HG02678 (cell line): ENCODE measurements at regions not wholly inside any gene's neighbourhood (a gene's known extent, or its start where the extent isn't known, plus 50 kb on each side); places are given as distances from the start of the nearest gene placed in this dataset.
"Not testable (repeated sequence)": the region's sequence is repeated elsewhere in the genome, so short reads cannot be mapped to it uniquely, and the experiment has no call there.

Experiments
- ATAC-seq: cut with Tn5 transposase; IDR thresholded peaks from one replicate; pipeline ENCODE4 v1.9.1; 2021; ENCODE audit warnings: mild to moderate bottlenecking, moderate library complexity; ENCODE audit not compliant: unreplicated experiment

DNA sequence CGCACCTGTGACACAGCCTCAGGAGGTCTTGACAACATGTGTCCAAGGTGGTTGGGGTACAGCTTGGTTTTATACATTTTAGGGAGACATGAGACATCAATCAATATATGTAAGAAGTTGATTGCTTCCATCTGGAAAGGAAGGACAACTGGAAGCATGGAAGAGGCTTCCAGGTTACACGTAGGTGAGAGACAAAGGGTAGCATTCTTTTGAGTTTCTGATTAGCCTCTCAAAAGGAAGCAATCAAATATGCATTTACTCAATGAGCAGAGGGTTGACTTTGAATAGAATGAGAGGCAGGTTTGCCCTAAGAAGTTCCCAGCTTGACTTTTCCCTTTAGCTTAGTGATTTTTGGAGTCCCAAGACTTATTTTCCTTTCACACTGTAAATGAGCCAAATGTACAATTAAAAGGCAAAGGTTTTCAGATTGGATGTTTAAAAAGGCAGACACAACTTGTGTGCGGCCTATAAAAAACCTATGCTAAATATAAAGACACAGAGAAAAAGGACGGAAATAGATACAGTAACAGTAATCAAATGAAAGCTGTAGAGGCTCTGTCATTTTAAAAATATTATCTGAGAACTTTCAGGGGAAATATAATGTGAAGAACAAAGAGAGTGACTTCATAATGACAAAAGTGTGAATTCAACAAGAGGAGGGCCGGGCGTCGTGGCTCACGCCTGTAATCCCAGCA, 65.7 kb upstream of the LANCL2 start:
- no peak for ATAC-seq

DNA sequence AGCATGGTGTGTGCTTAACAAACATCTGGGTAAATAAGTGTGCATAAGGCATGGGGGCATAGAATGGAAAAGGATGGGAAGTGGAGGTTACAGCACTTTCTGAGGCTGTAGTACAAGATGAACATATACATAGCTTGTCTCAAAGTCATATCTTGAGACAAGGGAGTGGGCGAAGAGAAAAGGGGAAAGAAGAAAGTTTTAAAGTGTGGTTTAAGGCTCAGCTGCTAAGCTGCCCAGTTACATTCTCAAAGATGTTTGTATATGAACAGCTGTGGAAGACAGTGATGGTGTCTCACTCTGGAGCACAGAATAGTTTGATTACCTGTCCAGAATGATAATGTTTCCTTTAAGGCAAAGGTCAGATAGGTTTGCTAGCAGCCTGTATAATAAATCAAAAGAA, 61.9 kb upstream of the LANCL2 start:
- ATAC-seq = peak; percentile 63

DNA sequence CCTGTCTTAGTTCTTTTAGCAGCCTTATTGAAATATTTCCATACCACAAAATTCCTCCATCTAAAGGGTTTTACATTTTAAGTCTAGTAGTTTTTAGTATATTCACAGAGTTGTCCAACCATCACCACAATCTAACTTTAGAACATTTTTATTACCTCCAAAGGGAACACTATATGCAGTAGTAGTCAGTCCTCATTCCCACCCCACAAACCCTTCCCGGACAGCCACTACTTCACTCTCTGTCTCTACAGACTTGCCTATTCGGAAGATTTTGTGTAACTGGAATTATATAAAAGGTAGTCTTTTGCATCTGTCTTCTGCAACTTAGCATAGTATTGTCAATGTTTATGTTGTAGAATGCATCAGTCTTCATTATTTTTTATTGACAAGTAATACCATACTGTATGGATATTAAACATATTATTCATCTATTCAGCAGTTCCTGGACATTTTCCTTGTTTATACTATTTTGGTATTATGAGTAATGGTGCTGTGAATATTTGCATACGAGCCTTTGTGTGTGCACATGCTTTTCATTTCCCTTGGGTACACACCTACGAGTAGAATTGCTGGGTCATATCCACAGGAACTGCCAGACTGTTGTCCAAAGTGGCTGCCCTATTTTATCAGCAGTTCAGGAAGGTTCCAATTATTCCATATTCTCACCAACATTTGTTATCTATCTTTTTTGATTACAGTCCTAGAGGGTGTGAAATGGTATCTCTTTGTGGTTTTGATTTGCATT, 60.9 kb upstream of the LANCL2 start:
- ATAC-seq = no peak

DNA sequence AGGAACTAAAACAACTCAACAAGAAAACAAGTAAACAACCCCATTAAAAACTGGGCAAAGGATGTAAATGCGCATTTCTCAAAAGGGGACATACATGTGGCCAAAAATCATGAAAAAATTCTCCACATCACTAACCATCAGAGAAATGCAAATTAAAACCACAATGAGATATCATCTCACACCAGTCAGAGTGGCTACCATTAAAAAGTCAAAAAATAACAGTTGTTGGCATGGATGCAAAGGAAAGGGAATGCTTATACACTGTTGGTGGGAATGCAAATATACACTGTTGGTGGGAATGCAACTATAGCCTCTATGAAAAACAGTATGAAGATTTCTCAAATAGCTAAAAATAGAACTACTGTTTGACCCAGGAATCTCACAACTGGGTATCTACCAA, 60.0 kb upstream of the LANCL2 start:
- ATAC-seq = no peak

DNA sequence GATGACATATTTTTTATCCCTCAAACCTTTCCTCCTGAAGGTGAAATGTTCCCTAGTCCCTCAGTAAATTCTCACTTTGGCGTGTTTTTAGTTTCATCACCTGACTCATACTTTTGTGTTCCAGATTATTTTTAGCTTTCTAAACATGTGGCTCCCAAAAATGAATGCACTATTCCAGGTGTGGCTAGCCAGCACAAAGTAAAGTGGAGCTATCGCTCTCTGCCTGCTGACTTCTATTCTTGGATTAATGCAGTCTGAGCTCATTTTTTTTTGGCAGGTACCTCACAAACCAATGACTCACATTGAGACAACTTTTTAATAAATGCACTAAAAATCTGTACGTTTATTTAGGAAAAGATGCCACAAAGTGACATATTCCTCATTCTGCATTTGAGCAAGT, 58.8 kb upstream of the LANCL2 start:
- no peak for ATAC-seq

DNA sequence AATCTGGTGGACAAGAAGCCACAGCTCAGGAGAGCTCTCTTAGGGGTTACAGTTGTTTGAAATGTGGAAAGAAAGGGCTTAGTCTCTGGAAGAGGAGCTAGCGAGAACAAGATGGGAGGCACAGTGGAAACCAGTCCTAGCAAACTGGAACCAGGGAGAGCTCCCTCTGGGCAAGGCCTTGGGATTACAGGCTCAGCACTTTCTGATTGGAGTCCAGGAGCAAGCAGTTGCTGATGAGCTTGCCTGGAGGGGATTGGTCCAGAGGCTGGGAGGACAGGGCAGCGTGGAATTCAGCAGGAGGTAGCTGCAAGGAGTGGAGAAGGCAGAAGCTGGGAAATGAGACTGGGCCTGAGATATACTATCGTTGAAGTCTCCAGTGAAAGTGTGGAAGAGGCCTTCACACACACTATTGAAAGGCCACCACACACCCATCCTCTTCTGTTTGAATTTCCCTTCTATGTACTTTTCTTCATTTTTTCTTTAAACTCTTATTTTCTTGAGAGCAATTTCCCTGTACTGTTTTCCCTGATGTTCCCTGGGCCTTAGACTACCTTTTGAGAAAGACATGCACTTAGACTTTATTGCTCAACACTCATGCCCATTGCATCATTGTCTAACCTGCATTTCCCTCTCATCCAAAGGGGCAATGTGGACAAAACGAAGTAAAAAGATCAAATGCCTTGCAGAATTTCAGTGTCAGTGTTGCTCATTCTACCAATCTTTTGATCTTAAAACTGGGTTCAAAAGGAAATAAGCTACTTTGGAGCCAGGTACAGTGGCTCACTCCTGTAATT, 57.8 kb upstream of the LANCL2 start:
- ATAC-seq = no peak

DNA sequence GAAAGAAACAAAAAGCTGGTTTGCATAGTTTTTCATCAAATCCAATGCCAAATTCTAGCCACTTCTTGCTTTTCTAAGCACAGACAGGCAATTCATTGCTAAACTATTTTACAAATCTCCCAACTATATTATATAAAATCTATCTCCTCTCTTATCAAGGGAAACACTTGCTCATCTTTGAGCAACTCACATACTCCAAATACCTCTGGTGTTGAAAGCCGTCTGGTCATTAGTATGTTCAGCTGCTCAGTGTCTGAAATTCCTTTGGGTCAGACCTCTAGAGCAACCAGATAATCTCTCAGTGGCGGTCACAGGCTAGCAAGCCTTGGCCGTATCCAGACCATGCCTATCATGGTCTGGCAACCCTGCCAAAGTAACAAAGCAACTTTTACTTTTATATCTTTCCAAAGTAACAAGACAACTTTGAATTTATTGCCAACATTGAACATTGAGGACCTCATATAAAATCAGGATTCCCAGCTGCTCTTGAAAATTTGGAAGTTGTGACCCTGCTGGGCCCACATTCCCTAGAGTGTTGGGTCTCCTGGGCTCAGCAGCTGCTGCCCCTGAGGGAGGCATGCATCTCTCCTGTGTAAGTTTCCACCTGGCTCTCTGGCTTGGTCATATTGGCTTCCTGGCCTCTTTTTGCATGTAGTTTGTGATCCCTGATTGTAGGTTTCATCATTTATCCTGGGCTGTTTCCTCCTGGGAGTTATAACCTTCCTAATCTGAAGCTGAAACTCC, 56.8 kb upstream of the LANCL2 start:
- ATAC-seq = peak; percentile 2

DNA sequence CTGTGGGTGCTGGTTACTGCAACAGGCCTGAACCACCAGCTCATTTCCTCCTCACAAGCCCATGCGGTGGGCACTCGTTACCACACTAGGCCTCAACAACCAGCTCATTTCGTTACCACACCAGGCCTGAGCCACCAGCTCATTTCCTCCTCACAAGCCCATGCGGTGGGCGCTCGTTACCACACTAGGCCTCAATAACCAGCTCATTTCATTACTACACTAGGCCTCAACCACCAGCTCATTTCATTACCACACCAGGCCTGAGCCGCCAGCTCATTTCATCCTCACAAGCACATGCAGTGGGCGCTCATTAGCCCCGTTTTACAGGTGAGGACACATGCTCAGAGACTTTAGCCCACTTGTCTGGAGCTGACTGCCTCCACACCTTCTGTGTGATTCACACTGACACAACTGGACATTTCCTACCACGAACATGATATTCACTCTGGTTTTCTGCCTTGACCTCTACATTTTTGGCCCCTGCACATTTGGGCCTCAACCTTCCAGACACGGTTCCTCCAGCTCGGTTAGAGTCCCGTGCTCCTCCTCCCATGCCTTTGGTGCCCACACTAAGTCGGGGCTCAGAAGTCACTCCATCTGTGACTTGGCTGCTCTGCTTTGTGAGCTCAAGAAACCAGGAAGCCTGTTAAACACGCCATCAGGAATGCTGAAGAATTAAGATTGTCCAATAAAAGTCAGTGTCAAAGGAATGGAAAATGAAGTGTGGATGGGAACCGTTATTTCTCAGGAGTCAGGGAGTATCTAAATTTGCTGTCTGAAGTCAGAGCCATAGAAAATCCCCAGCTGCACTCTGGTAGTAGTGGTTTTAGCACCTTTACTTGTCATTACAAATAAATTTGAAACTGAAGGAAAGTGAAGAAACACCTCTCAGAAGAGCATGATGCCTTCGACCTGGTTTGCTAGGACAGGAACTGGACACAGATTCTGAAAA, 55.8 kb upstream of the LANCL2 start:
- ATAC-seq = peak; percentile 91

DNA sequence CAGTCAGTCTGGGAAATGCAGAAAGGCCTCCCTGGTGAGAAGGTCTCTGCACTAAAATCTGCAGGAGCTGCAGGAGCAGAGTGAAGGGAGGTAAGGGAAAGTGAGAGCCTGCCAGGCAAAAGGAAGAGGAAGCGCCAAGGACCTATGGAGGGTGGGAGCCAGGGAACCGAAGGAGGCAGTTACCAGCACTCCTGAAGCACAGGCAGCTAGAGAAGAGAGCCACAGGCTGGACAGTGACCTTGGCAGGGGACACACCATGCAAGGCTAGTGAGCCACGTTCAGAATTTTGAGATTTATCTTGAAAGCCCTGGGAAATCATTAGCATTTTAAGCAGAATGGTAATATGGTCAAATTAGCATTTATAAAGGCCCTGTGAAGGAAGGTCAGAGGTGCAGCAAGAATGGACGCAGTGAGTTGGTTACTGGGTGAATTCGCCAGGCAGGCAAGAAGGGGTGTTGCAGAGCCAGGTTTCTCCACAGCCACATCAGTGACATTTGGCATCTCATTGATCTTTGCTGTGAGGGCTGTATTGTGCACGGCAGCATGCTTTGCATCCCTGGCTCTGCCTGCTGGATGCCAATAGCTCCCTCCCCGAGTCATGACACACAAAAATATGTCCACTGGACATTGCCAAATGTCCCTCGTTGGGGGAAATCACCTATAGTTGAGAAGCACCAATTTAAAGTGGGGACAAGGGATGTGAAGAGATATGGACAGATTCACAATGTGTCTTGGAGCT, 54.7 kb upstream of the LANCL2 start:
- ATAC-seq = no peak

DNA sequence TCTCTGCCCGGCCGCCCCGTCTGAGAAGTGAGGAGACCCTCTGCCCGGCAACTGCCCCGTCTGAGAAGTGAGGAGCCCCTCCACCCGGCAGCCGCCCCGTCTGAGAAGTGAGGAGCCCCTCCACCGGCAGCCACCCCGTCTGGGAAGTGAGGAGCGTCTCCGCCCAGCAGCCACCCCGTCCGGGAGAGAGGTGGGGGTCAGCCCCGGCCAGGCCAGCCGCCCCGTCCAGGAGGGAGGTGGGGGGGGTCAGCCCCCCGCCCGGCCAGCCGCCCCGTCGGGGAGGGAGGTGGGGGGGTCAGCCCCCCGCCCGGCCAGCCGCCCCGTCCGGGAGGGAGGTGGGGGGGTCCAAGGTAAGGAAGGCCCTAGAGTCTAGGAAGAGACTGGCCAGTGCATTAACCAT, 53.2 kb upstream of the LANCL2 start:
- not testable (repeated sequence) for ATAC-seq

DNA sequence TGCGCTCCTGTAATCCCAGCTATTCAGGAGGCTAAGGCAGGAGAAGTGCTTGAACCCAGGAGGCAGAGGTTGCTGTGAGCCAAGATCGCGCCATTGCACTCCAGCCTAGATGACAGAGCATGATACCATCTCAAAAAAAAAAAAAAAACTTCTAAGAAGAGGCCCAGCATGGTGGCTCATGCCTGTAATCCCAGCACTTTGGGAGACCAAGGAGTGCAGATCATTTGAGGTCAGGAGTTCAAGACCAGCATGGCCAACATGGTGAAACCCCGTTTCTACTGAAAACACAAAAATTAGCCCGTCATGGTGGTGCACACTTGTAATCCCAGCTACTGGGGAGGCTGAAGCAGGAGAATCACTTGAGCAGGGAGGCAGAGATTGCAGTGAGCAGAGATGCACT, 51.5 kb upstream of the LANCL2 start:
- ATAC-seq = not testable (repeated sequence)

DNA sequence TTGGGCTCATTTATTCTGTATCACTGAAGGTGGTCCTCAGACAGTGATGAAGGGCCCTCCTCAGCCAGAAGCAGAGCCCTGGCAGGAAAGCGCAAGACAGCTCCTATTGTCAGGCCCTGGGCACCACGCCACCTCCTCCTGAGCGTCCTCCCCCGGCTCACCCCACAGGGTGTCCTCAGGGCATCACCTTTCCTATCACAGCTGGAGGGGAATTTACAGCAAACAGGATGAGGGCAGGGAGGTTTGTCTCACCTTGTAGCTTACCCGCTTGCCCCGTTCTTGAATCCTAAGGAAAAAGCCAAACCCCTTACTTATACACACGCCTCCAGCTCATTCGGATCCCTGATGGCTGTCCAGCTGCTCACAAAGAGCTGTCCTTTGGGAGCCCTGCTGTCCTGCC, 50.2 kb upstream of the LANCL2 start:
- ATAC-seq = no peak
